Activated naive CD8-positive, alpha-beta T cell (primary cell): ENCODE measurements at regions not wholly inside any gene's neighbourhood (a gene's known extent, or its start where the extent isn't known, plus 50 kb on each side); places are given as distances from the start of the nearest gene placed in this dataset.

Experiments used
- H3K27ac Mint-ChIP-seq: one replicate; pipeline ENCODE4 v1.8.0; 2021; ENCODE audit warnings: mixed read lengths
- H3K27me3 Mint-ChIP-seq: one replicate; pipeline ENCODE4 v1.8.0; 2021; ENCODE audit warnings: mixed read lengths
- H3K36me3 Mint-ChIP-seq: one replicate; pipeline ENCODE4 v1.8.0; 2021; ENCODE audit warnings: mixed read lengths
- H3K4me1 Mint-ChIP-seq: one replicate; pipeline ENCODE4 v1.8.0; 2021; ENCODE audit warnings: low read depth, mixed read lengths
- H3K4me3 Mint-ChIP-seq: one replicate; pipeline ENCODE4 v1.8.0; 2021; ENCODE audit warnings: mild to moderate bottlenecking, mixed read lengths
- H3K9me3 Mint-ChIP-seq: one replicate; pipeline ENCODE4 v1.8.0; 2021; ENCODE audit warnings: low read depth, mixed read lengths

- no peak overlapping the region for H3K27ac Mint-ChIP-seq
- no peak overlapping the region for H3K4me3 Mint-ChIP-seq
- H3K9me3 Mint-ChIP-seq = no peaks in the 10 kb centered on the region
- H3K27me3 Mint-ChIP-seq = no peaks in the 10 kb centered on the region
- no peaks in the 10 kb centered on the region for H3K36me3 Mint-ChIP-seq
- H3K4me1 Mint-ChIP-seq = no peaks in the 10 kb centered on the region
Measured at GRCh38 chr10:78263521-78263988, 229.9 kb downstream of the RPS24 start.

GRCh38 chr10:78264361-78264760, 230.7 kb downstream of the RPS24 start:
- Mint-ChIP-seq H3K9me3 (no peaks in the 10 kb centered on the region), H3K4me1 (no peaks in the 10 kb centered on the region), H3K4me3 (no peak overlapping the region), H3K27me3 (no peaks in the 10 kb centered on the region), H3K36me3 (no peaks in the 10 kb centered on the region), H3K27ac (no peak overlapping the region)

GRCh38 chr10:78266741-78267469, 233.2 kb downstream of the RPS24 start:
- Mint-ChIP-seq H3K4me1 (no peaks in the 10 kb centered on the region), H3K27ac (no peak overlapping the region), H3K27me3 (no peaks in the 10 kb centered on the region), H3K9me3 (no peaks in the 10 kb centered on the region), H3K36me3 (no peaks in the 10 kb centered on the region), H3K4me3 (no peak overlapping the region)

- H3K4me1 Mint-ChIP-seq = no peaks in the 10 kb centered on the region
- H3K36me3 Mint-ChIP-seq = no peaks in the 10 kb centered on the region
- no peak overlapping the region for H3K4me3 Mint-ChIP-seq
- H3K27ac Mint-ChIP-seq = no peak overlapping the region
- no peaks in the 10 kb centered on the region for H3K9me3 Mint-ChIP-seq
- H3K27me3 Mint-ChIP-seq = peaks cover under 1% of the 10 kb centered on the region
Measured at GRCh38 chr10:78267598-78267997, 233.9 kb downstream of the RPS24 start.

- H3K36me3 Mint-ChIP-seq = no peaks in the 10 kb centered on the region
- no peaks in the 10 kb centered on the region for H3K9me3 Mint-ChIP-seq
- no peaks in the 10 kb centered on the region for H3K4me1 Mint-ChIP-seq
- H3K27ac Mint-ChIP-seq = no peak overlapping the region
- peaks cover 3% of the 10 kb centered on the region for H3K27me3 Mint-ChIP-seq
- H3K4me3 Mint-ChIP-seq = no peak overlapping the region
Measured at GRCh38 chr10:78269060-78269459, 235.4 kb downstream of the RPS24 start.

- H3K9me3 Mint-ChIP-seq = no peaks in the 10 kb centered on the region
- peaks cover 3% of the 10 kb centered on the region for H3K27me3 Mint-ChIP-seq
- no peaks in the 10 kb centered on the region for H3K4me1 Mint-ChIP-seq
Measured at GRCh38 chr10:78272329-78272728, 238.7 kb downstream of the RPS24 start.

GRCh38 chr10:78274491-78274890, 240.8 kb downstream of the RPS24 start:
- Mint-ChIP-seq H3K36me3 (no peaks in the 10 kb centered on the region), H3K27me3 (peaks cover 3% of the 10 kb centered on the region), H3K9me3 (no peaks in the 10 kb centered on the region), H3K4me3 (no peak overlapping the region), H3K27ac (no peak overlapping the region), H3K4me1 (no peaks in the 10 kb centered on the region)

More at GRCh38 chr10:78272329-78272728, 238.7 kb downstream of the RPS24 start:
- Mint-ChIP-seq H3K27ac (no peak overlapping the region), H3K36me3 (no peaks in the 10 kb centered on the region), H3K4me3 (no peak overlapping the region)

GRCh38 chr10:78276139-78276538, 242.5 kb downstream of the RPS24 start:
- Mint-ChIP-seq H3K27me3 (peaks cover 3% of the 10 kb centered on the region), H3K9me3 (no peaks in the 10 kb centered on the region), H3K4me3 (no peak overlapping the region), H3K4me1 (no peaks in the 10 kb centered on the region), H3K36me3 (no peaks in the 10 kb centered on the region), H3K27ac (no peak overlapping the region)

GRCh38 chr10:78277314-78278057, 243.8 kb downstream of the RPS24 start:
- Mint-ChIP-seq H3K4me3 (no peak overlapping the region), H3K4me1 (no peaks in the 10 kb centered on the region), H3K36me3 (no peaks in the 10 kb centered on the region), H3K9me3 (no peaks in the 10 kb centered on the region), H3K27me3 (peaks cover 3% of the 10 kb centered on the region), H3K27ac (no peak overlapping the region)

- no peaks in the 10 kb centered on the region for H3K9me3 Mint-ChIP-seq
- H3K27me3 Mint-ChIP-seq = no peaks in the 10 kb centered on the region
Measured at GRCh38 chr10:78278058-78278404, 244.4 kb downstream of the RPS24 start.

GRCh38 chr10:78279756-78280155, 246.1 kb downstream of the RPS24 start:
- Mint-ChIP-seq H3K4me3 (no peak overlapping the region), H3K27me3 (no peaks in the 10 kb centered on the region), H3K36me3 (no peaks in the 10 kb centered on the region), H3K27ac (no peak overlapping the region), H3K9me3 (no peaks in the 10 kb centered on the region), H3K4me1 (no peaks in the 10 kb centered on the region)

More at GRCh38 chr10:78278058-78278404, 244.4 kb downstream of the RPS24 start:
- Mint-ChIP-seq H3K27ac (no peak overlapping the region), H3K4me1 (no peaks in the 10 kb centered on the region), H3K36me3 (no peaks in the 10 kb centered on the region), H3K4me3 (no peak overlapping the region)

GRCh38 chr10:78280604-78281003, 246.9 kb downstream of the RPS24 start:
- H3K27me3 Mint-ChIP-seq = no peaks in the 10 kb centered on the region
- no peaks in the 10 kb centered on the region for H3K4me1 Mint-ChIP-seq
- H3K9me3 Mint-ChIP-seq = no peaks in the 10 kb centered on the region
- H3K4me3 Mint-ChIP-seq = no peak overlapping the region
- no peaks in the 10 kb centered on the region for H3K36me3 Mint-ChIP-seq
- no peak overlapping the region for H3K27ac Mint-ChIP-seq

- no peak overlapping the region for H3K27ac Mint-ChIP-seq
- no peaks in the 10 kb centered on the region for H3K9me3 Mint-ChIP-seq
- H3K4me3 Mint-ChIP-seq = no peak overlapping the region
Measured at GRCh38 chr10:78281627-78282026, 248.0 kb downstream of the RPS24 start.

GRCh38 chr10:78283069-78283682, 249.5 kb downstream of the RPS24 start:
- no peaks in the 10 kb centered on the region for H3K4me1 Mint-ChIP-seq
- no peaks in the 10 kb centered on the region for H3K9me3 Mint-ChIP-seq
- no peaks in the 10 kb centered on the region for H3K36me3 Mint-ChIP-seq
- H3K27me3 Mint-ChIP-seq = no peaks in the 10 kb centered on the region
- no peak overlapping the region for H3K27ac Mint-ChIP-seq
- no peak overlapping the region for H3K4me3 Mint-ChIP-seq

More at GRCh38 chr10:78281627-78282026, 248.0 kb downstream of the RPS24 start:
- no peaks in the 10 kb centered on the region for H3K27me3 Mint-ChIP-seq
- H3K4me1 Mint-ChIP-seq = no peaks in the 10 kb centered on the region
- no peaks in the 10 kb centered on the region for H3K36me3 Mint-ChIP-seq

GRCh38 chr10:78284381-78284780, 250.7 kb downstream of the RPS24 start:
- no peak overlapping the region for H3K27ac Mint-ChIP-seq
- H3K27me3 Mint-ChIP-seq = no peaks in the 10 kb centered on the region
- H3K4me1 Mint-ChIP-seq = no peaks in the 10 kb centered on the region
- H3K9me3 Mint-ChIP-seq = no peaks in the 10 kb centered on the region
- no peak overlapping the region for H3K4me3 Mint-ChIP-seq
- no peaks in the 10 kb centered on the region for H3K36me3 Mint-ChIP-seq
